Right renal cortex interstitium (tissue), 3 donors: ENCODE measurements at regions not wholly inside any gene's neighbourhood (a gene's known extent, or its start where the extent isn't known, plus 50 kb on each side); places are given as distances from the start of the nearest gene placed in this dataset.
"Not testable (repeated sequence)": the region's sequence is repeated elsewhere in the genome, so short reads cannot be mapped to it uniquely, and the experiment has no call there.

Experiments
- DNase-seq, 3 donors: peaks; one replicate each; pipeline ENCODE4 v3.0.0-alpha.2; 2013; ENCODE audit warnings: low read depth in 3 of 3, low spot score in 2 of 3

- DNase-seq: no peak
These were observed 318.8 kb upstream of the RASGEF1B start for GRCh38 chr4:81790477-81790876.

GRCh38 chr4:81789741-81790399 lies 318.2 kb upstream of the RASGEF1B start:
- DNase-seq: no peak

DNA sequence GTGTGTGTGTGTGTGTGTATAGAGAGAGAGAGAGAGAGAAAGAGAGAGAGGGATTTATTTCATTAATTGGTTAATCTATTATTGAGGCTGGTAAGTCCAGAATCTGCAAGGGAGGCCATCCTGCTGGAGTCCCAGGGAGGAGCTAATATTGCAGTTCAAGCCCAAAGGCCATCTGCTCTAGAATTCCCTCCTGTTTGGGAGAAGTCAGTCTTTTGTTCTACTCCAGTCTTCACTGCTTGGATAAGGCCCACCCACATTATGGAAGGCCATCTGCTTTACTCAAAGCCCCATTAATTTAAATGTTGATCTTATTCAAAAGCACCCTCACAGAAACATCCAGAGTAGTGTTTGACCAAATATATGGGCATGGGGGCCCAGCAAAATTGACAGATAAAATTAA lies 317.5 kb upstream of the RASGEF1B start:
- no peak for DNase-seq

GRCh38 chr4:81786766-81787165 lies 315.1 kb upstream of the RASGEF1B start:
- DNase-seq: no peak

DNA sequence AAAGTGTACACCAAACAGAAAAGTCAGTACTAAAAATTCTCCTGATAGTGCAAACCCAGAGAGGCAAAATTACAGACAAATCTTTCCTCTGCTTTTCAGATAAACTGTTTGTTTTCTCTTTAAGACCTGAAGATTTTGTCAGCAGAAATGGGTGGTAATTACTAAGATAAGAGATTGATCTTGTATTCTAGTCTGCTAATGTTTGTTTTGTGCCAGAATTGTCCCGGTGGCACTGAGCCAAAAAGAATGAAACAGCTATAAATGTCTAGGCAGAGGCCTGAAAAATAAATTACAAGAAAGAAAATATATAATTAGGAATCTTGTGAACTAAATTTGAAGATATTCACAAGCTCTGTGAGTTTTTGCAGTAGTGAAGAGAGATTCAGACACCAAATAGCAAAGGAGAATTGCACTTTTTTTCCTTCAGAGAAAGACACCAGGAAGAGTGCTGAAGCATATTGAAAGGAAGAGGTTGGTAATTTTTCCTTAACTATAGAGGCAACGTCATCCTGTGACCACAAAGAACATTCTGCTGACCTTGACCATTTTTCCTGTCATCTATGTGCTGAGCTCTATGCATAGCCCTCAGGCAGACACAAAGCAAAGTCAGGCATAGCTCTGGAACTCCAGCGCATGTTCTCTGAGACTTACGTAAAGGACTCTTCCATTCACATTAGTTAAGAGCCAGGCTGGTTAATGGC lies 314.5 kb upstream of the RASGEF1B start:
- no peak for DNase-seq

GRCh38 chr4:81785338-81785737 lies 313.6 kb upstream of the RASGEF1B start:
- DNase-seq: no peak

GRCh38 chr4:81783558-81783957 lies 311.9 kb upstream of the RASGEF1B start:
- DNase-seq: no peak

- no peak for DNase-seq
These were observed 310.1 kb upstream of the RASGEF1B start for GRCh38 chr4:81781799-81782198.

DNA sequence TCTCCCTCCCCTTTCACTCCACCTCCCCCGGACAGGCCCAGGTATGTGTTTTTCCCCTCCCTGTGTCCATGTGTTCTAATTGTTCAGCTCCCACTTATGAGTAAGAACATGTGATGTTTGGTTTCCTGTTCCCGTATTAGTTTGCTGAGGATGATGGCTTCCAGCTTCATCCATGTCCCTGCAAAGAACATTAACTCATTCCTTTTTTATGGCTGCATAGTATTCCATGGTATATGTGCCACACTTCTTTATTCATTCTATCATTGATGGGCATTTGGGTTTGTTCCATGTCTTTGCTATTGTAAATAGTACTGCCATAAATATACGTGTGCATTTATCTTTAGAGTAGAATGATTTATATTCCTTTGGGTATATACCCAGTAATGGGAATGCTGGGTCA lies 306.0 kb upstream of the RASGEF1B start:
- not testable (repeated sequence) for DNase-seq

- DNase-seq: no peak
These were observed 305.1 kb upstream of the RASGEF1B start for GRCh38 chr4:81776794-81777193.

DNA sequence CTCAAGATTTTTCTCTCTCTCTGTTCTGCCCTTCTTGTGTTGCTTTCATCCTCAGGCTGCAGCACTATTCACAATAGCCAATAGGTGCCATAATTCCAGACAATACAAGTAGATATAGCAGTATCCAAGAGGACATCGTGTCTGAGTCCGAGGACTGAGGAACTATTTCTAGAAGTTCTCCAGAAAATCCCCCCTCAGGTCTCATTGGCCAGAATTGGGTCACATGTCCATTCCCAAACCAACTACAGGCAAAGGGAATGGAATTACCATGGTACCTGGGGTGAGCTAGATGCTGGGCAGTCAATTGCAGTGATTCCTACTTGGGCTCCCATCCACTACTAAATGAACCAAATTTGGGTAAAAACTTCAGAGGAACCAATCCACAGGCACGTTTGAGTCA lies 301.9 kb upstream of the RASGEF1B start:
- no peak for DNase-seq

- DNase-seq: no peak
These were observed 300.0 kb upstream of the RASGEF1B start for GRCh38 chr4:81771721-81772120.

DNA sequence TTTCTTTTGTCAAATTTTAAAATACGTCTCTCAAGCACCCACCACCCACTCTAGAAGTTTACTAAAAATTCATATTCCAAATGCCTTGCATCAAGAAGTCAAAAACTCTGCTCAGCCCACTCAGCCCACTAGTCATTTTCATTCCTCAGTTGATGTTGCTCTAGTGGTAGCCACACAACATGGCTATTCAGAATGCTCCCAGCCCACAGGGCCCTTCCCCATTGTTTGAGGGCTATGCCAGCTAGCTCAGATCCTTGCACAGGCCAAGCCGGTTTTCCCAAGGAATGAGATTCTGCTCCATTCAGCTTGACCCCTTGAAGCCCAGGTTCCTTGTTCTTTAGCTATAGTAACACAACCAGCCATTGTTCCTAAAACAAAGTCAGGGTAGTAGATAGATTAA lies 297.5 kb upstream of the RASGEF1B start:
- DNase-seq: no peak

DNA sequence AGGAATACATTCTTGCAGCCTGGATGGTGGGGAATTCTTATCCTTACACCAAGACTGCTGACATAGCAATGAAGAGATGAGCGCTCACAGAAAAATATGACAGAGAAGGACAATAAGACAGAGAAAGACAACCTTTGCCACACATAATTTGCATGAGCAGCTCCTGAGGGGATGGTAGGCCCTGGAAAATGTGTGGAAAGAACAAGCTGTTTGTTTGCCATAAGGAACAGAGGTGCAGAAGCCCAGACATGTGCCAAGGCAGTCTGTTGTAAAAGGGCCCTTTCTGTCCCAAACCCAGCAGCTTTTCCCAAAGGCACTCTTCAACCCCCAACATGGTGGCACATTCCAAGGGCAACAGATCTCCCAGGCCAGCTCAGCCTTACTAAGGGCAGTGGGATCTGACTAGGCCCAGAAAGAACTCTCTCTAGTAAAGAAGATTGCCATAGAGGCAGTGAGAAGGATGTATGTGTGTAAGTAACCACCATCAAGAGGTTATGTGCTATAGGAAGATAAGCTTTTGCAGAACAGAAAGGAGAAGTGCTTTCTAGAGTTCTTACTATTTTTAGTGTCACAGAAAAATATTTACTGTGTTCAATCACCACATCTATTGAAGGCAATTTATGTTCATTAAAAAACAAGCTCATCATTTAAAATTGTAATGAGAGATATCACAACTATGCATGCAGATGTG lies 287.0 kb upstream of the RASGEF1B start:
- DNase-seq: no peak

DNA sequence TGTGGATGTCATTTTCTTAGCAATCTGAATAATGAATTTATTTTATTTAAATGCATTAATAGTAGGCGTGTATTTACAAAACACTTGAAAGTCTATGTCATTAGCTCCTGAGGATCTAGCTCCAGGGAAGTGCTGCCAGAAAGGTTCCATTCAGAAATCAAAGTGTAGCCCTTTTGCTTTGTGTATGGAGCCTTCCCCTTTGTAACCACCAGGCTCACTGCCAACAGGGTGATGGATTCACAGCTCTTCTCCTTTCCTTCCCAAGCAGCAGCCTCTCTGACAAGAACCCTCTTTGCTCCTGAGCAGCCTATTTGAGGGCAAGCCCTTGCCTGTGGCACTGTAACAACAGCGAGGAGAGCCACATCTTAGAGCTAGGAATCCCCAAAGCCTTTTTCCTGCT lies 286.0 kb upstream of the RASGEF1B start:
- DNase-seq: no peak

DNA sequence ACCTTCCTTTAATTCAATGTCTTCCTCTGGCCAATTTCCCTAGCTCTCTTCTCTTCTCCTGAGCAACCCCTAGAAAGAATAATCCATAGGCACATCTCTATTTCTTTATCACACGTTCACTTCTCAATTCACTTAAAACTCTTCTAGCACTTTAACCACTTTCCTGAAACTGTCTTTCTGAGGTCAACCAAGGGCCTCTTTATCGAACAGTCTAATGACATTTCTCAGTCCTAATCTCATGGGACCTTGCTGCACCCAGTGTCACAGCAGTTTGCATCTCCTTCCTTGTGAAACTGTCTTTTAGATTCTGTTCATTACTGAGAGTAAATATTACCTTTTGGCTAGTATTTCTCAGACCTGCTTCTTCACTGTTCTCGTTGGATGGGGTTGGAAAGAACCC lies 285.3 kb upstream of the RASGEF1B start:
- DNase-seq: no peak

DNA sequence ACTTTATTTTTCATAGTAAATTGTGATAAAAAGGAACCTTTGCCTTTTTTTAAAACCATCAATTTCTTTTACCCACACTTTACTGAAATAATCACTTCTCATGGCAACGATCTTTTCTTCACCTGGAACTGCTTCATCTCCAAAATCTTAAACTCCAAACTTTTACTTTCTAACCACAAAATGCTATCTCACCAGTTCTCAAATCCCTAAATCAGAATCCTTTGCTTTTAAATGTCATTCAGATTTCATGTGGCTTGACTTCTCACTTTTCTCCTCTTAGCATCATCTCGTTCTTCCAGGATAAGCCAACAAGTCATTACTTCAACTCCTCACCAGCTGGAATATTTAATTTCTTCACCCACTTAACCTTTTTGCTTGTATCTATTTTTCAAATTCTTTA lies 284.3 kb upstream of the RASGEF1B start:
- DNase-seq: no peak

DNA sequence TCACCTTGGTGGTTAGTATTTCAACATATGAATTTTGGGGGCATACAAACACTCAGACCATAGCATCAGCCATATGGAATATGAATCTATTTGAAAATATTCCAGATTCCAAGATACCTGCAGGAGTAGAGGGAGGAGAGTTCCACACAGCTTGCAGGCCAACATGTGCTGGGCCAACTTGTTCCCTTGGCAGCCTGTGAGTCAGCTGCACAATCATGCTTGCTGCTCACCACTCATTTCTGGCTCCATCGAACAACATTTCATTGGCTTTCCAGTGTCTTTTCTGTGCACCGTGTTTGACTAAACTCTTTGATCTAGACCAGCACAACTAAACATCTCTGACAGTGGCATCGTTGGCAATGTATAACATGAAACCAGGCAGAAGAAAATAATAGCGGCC lies 282.5 kb upstream of the RASGEF1B start:
- no peak for DNase-seq

- no peak for DNase-seq
These were observed 280.0 kb upstream of the RASGEF1B start for GRCh38 chr4:81751531-81752289.

- no peak for DNase-seq
These were observed 275.7 kb upstream of the RASGEF1B start for GRCh38 chr4:81747242-81747930.

GRCh38 chr4:81746773-81747172 lies 275.1 kb upstream of the RASGEF1B start:
- no peak for DNase-seq
